Ishikawa (cell line): ENCODE measurements at regions not wholly inside any gene's neighbourhood (a gene's known extent, or its start where the extent isn't known, plus 50 kb on each side); places are given as distances from the start of the nearest gene placed in this dataset.

Source experiments
- CEBPB ChIP-seq: IDR thresholded peaks from 2 replicates; pipeline ENCODE4 v1.6.1; 2012
- CREB1 ChIP-seq: IDR thresholded peaks from 2 replicates; pipeline ENCODE4 v1.6.1; 2012; ENCODE audit warnings: low read depth
- EGR1 ChIP-seq: IDR thresholded peaks from 2 replicates; pipeline ENCODE4 v1.6.1; 2012
- EP300 ChIP-seq: IDR thresholded peaks from 2 replicates; pipeline ENCODE4 v1.6.1; 2012; ENCODE audit warnings: borderline replicate concordance
- FOXM1 ChIP-seq: IDR thresholded peaks from 2 replicates; pipeline ENCODE4 v1.6.1; 2012; ENCODE audit warnings: low read depth, borderline replicate concordance
- MAX ChIP-seq: IDR thresholded peaks from 2 replicates; pipeline ENCODE4 v1.6.1; 2012
- NFIC ChIP-seq: IDR thresholded peaks from 2 replicates; pipeline ENCODE4 v1.6.1; 2012
- RAD21 ChIP-seq: IDR thresholded peaks from 2 replicates; pipeline ENCODE4 v1.6.1; 2012; ENCODE audit warnings: low read depth
- REST ChIP-seq: IDR thresholded peaks from 2 replicates; pipeline ENCODE4 v1.6.1; 2012; ENCODE audit warnings: low read depth, mild to moderate bottlenecking
- TAF1 ChIP-seq: IDR thresholded peaks from 2 replicates; pipeline ENCODE4 v1.6.1; 2012; ENCODE audit warnings: low read depth, mild to moderate bottlenecking
- TCF12 ChIP-seq: IDR thresholded peaks from 2 replicates; pipeline ENCODE4 v1.6.1; 2012; ENCODE audit warnings: low read depth
- TEAD4 ChIP-seq: IDR thresholded peaks from 2 replicates; pipeline ENCODE4 v1.6.1; 2012
- USF1 ChIP-seq: IDR thresholded peaks from 2 replicates; pipeline ENCODE4 v1.6.1; 2012
- YY1 ChIP-seq: IDR thresholded peaks from 2 replicates; pipeline ENCODE4 v1.6.1; 2012; ENCODE audit warnings: low read depth
- ZBTB7A ChIP-seq: IDR thresholded peaks from 2 replicates; pipeline ENCODE4 v1.6.1; 2012; ENCODE audit warnings: low read depth

GRCh38 chr20:57857969-57858368, 148.2 kb upstream of the PMEPA1 start:
- TF ChIP-seq USF1, result no peak
- no peak for TF ChIP-seq TAF1
- TF ChIP-seq CEBPB, result no peak
- no peak for TF ChIP-seq NFIC
- TF ChIP-seq RAD21, result no peak
- TF ChIP-seq EP300, result no peak
- no peak for TF ChIP-seq YY1
- no peak for TF ChIP-seq REST
- no peak for TF ChIP-seq TCF12
- no peak for TF ChIP-seq CREB1
- no peak for TF ChIP-seq EGR1
- TF ChIP-seq ZBTB7A, result no peak
- TF ChIP-seq FOXM1, result no peak
- no peak for TF ChIP-seq TEAD4
- no peak for TF ChIP-seq MAX

GRCh38 chr20:57857118-57857517, 147.3 kb upstream of the PMEPA1 start:
- no peak for TF ChIP-seq TCF12
- no peak for TF ChIP-seq TAF1
- TF ChIP-seq ZBTB7A, result no peak
- TF ChIP-seq TEAD4, result no peak
- no peak for TF ChIP-seq NFIC
- no peak for TF ChIP-seq RAD21
- TF ChIP-seq EGR1, result no peak
- TF ChIP-seq EP300, result no peak
- no peak for TF ChIP-seq YY1
- TF ChIP-seq USF1, result no peak
- no peak for TF ChIP-seq CREB1
- no peak for TF ChIP-seq REST
- TF ChIP-seq CEBPB, result no peak
- no peak for TF ChIP-seq FOXM1
- TF ChIP-seq MAX, result no peak

- TF ChIP-seq ZBTB7A (no peak), TEAD4 (no peak), REST (no peak), CREB1 (no peak), EP300 (no peak), EGR1 (no peak), TCF12 (no peak), TAF1 (no peak), MAX (no peak), NFIC (no peak), YY1 (no peak), CEBPB (no peak), RAD21 (no peak)
Measured at GRCh38 chr20:57856658-57857057, 146.8 kb upstream of the PMEPA1 start.

- TF ChIP-seq FOXM1 (no peak), TCF12 (no peak), REST (no peak), NFIC (no peak), CREB1 (no peak), ZBTB7A (no peak), TEAD4 (no peak), USF1 (no peak), EGR1 (no peak), EP300 (no peak), YY1 (no peak), RAD21 (no peak), CEBPB (no peak), TAF1 (no peak), MAX (no peak)
Measured at GRCh38 chr20:57851796-57852195, 142.0 kb upstream of the PMEPA1 start.
